Gastroesophageal sphincter (tissue), 3 donors: ENCODE measurements at regions not wholly inside any gene's neighbourhood (a gene's known extent, or its start where the extent isn't known, plus 50 kb on each side); places are given as distances from the start of the nearest gene placed in this dataset.

Source experiments
- CTCF ChIP-seq, 4 experiments: fragments of 200-600 bp in 2 of 4; fragments of 450-650 bp in 2 of 4; sonication (generic) in 1 of 4; IDR thresholded peaks; one replicate each; pipeline ENCODE4 v1.5.1; 2017 to 2019; ENCODE audit warnings: antibody characterized with exemption in 4 of 4, mild to moderate bottlenecking in 2 of 4, moderate library complexity in 2 of 4
- POLR2A ChIP-seq, 2 donors: fragments of 450-650 bp; IDR thresholded peaks; one replicate each; pipeline ENCODE4 v1.6.1; 2017; ENCODE audit warnings: antibody characterized with exemption in 2 of 2, mild to moderate bottlenecking in 2 of 2, moderate library complexity in 1 of 2

- TF ChIP-seq CTCF (IDR thresholded peaks at IDR 0.05) (no peak), POLR2A (IDR thresholded peaks at IDR 0.05) (no peak)
Observed at GRCh38 chr11:33978376-33978775, 73.2 kb upstream of the CAPRIN1 start.
